HTR-8/SVneo (cell line): ENCODE measurements at regions not wholly inside any gene's neighbourhood (a gene's known extent, or its start where the extent isn't known, plus 50 kb on each side); places are given as distances from the start of the nearest gene placed in this dataset.

Experiments used
- DNase-seq: peaks from one replicate; pipeline ENCODE4 v3.0.0; 2011; ENCODE audit warnings: low spot score, mixed read lengths; ENCODE audit not compliant: insufficient read length
- FAIRE-seq: peaks from 2 replicates; lab custom pipeline; 2011; peaks lifted over from hg19 to GRCh38; lab: Jason Lieb, UNC

- DNase-seq, result no peak
- FAIRE-seq, result no peak
These were observed 54.8 kb downstream of the RTP5 start for GRCh38 chr2:241924069-241924908.

- no peak for FAIRE-seq
These were observed 55.4 kb downstream of the RTP5 start for GRCh38 chr2:241924909-241925250.

GRCh38 chr2:241925277-241925676 lies 55.7 kb downstream of the RTP5 start:
- DNase-seq (no peak), FAIRE-seq (no peak)

More at GRCh38 chr2:241924909-241925250, 55.4 kb downstream of the RTP5 start:
- DNase-seq, result no peak

- FAIRE-seq (no peak), DNase-seq (no peak)
These were observed 56.4 kb downstream of the RTP5 start for GRCh38 chr2:241925821-241926441.

GRCh38 chr2:241926541-241927311 lies 57.2 kb downstream of the RTP5 start:
- no peak for DNase-seq

GRCh38 chr2:241929551-241930490 lies 60.3 kb downstream of the RTP5 start:
- FAIRE-seq, result no peak
- DNase-seq, result no peak

More at GRCh38 chr2:241926541-241927311, 57.2 kb downstream of the RTP5 start:
- no peak for FAIRE-seq

- DNase-seq (no peak), FAIRE-seq (no peak)
These were observed 61.8 kb downstream of the RTP5 start for GRCh38 chr2:241931084-241931975.

GRCh38 chr2:241931976-241932898 lies 62.7 kb downstream of the RTP5 start:
- DNase-seq, result no peak
- FAIRE-seq, result no peak

GRCh38 chr2:241932899-241933178 lies 63.3 kb downstream of the RTP5 start:
- DNase-seq (no peak), FAIRE-seq (no peak)

GRCh38 chr2:241933179-241933911 lies 63.8 kb downstream of the RTP5 start:
- FAIRE-seq, result no peak

GRCh38 chr2:241935314-241935713 lies 65.8 kb downstream of the RTP5 start:
- peak; percentile 57 for DNase-seq
- FAIRE-seq, result no peak

More at GRCh38 chr2:241933179-241933911, 63.8 kb downstream of the RTP5 start:
- DNase-seq, result peak; percentile 46

GRCh38 chr2:241935774-241936173 lies 66.2 kb downstream of the RTP5 start:
- FAIRE-seq (no peak), DNase-seq (no peak)

GRCh38 chr2:241936457-241937133 lies 67.1 kb downstream of the RTP5 start:
- no peak for FAIRE-seq

GRCh38 chr2:241937297-241937696 lies 67.8 kb downstream of the RTP5 start:
- DNase-seq (no peak), FAIRE-seq (no peak)

More at GRCh38 chr2:241936457-241937133, 67.1 kb downstream of the RTP5 start:
- no peak for DNase-seq

GRCh38 chr2:241939541-241939940 lies 70.0 kb downstream of the RTP5 start:
- FAIRE-seq, result no peak
- DNase-seq, result no peak

- DNase-seq, result no peak
- FAIRE-seq, result no peak
These were observed 70.8 kb downstream of the RTP5 start for GRCh38 chr2:241940329-241940728.
